ENCODE measurements at regions not wholly inside any gene's neighbourhood (a gene's known extent, or its start where the extent isn't known, plus 50 kb on each side); places are given as distances from the start of the nearest gene placed in this dataset.

GRCh38 chr12:47527816-47528215 lies 178.0 kb downstream of the RPAP3 start:
- TF ChIP-seq POLR2A (IDR thresholded peaks at IDR 0.05): no peak
- no peak for TF ChIP-seq CTCF (IDR thresholded peaks at IDR 0.05)
